ENCODE measurements at regions not wholly inside any gene's neighbourhood (a gene's known extent, or its start where the extent isn't known, plus 50 kb on each side); places are given as distances from the start of the nearest gene placed in this dataset.

DNA sequence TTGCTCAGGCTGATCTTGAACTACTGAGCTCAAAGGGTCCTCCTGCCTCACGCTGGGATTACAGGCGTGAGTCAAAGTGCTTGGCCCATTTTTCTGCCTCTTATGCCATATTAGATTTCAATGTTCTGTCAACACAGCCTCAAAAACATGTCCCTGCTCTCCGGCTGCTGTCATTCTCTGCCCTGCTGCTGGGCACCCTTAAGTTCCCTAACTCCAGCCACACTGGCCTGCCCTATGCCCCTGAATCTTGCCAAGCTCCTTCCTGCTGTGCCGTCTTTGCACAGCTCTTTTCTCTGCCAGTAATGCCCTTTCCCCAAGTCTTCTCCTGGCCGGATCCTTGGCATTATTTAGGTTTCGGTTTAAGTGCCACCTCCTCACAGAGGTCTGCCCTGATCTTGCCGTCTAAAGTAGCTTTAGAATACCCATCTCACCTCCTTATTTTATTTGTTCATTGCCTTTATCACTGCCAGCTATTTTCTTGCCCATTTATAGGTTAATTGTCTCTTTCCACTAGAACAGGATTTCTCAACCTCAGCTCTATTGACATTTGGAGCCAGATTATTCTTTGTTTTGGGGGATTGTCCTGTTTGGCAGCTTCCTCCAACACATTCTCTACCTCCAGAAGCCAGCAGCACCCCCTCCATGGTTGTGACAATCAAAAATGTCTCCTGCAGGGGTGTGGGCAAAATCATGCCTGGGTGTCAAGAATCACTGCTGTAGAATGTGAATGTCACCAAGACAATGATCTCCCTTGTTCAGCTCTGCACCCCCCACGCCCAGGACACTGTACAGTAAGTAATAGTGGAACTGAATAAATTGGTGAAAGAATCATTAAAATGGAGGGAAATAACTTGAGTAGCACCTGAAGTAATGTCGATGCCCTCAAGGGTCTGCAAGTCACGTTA is 168.2 kb downstream of the CYLD start:
- no peaks in the 10 kb centered on the region for H3K36me3 Mint-ChIP-seq (ENCODE audit: low read depth)
- TF ChIP-seq, protein P1, sequence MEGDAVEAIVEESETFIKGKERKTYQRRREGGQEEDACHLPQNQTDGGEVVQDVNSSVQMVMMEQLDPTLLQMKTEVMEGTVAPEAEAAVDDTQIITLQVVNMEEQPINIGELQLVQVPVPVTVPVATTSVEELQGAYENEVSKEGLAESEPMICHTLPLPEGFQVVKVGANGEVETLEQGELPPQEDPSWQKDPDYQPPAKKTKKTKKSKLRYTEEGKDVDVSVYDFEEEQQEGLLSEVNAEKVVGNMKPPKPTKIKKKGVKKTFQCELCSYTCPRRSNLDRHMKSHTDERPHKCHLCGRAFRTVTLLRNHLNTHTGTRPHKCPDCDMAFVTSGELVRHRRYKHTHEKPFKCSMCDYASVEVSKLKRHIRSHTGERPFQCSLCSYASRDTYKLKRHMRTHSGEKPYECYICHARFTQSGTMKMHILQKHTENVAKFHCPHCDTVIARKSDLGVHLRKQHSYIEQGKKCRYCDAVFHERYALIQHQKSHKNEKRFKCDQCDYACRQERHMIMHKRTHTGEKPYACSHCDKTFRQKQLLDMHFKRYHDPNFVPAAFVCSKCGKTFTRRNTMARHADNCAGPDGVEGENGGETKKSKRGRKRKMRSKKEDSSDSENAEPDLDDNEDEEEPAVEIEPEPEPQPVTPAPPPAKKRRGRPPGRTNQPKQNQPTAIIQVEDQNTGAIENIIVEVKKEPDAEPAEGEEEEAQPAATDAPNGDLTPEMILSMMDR (IDR thresholded peaks at IDR 0.05), result no peak
- H3K27ac Mint-ChIP-seq, result no peak overlapping the region
- H3K27me3 Mint-ChIP-seq (ENCODE audit: low read depth, poor library complexity), result peaks cover 11% of the 10 kb centered on the region
- H3K9me3 Mint-ChIP-seq, result no peaks in the 10 kb centered on the region
- H3K4me3 Mint-ChIP-seq, result no peak overlapping the region
- H3K4me1 Mint-ChIP-seq, result peaks cover 12% of the 10 kb centered on the region
- DNase-seq, result no peak

DNA sequence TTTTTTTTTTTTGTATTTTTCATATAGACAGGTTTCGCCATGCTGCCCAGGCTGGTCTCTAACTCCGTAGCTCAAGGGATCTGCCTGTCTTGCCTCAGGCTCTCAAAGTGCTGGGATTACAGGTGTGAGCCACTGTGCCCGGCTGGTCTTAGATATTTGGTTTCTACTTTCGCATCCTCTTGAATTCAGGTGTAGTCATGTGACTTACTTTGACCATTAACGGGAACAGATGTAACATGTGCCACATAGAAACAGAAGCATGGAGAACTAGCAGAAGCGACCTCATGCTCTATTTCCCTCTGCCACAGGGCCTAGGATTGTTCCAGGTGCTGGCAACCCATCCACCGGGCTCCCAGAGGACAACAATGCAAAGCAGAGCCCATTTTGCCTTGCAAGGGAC is 166.6 kb downstream of the CYLD start:
- no peaks in the 10 kb centered on the region for H3K36me3 Mint-ChIP-seq (ENCODE audit: low read depth)

DNA sequence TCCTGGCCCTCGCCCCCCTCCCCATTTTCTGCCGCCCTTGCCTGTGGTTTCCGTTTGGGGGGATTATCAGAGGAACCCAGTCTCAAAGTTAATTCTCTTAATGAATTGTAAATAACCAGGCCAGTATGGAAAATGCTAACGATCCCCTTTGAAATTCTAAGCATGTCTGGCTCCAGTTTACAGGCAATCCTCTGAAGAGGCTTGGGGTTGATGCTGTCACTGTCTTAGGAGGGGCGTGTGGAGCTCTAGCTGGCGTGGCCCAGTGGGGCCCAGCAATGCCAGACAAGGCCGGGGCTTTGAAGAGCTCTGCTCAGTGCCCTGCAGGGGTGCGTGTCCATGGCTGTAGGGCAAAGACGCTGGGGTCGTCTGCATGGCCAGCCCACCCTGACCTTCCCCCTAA is 164.6 kb downstream of the CYLD start:
- H3K4me3 Mint-ChIP-seq, result no peak overlapping the region
- peaks cover 12% of the 10 kb centered on the region for H3K27me3 Mint-ChIP-seq (ENCODE audit: low read depth, poor library complexity)
- no peaks in the 10 kb centered on the region for H3K9me3 Mint-ChIP-seq
- TF ChIP-seq, protein P1 (IDR thresholded peaks at IDR 0.05), result no peak
- no peak for DNase-seq
- H3K4me1 Mint-ChIP-seq, result peaks cover 24% of the 10 kb centered on the region
- no peaks in the 10 kb centered on the region for H3K36me3 Mint-ChIP-seq (ENCODE audit: low read depth)
- H3K27ac Mint-ChIP-seq, result no peak overlapping the region

More for the DNA sequence above, 166.6 kb downstream of the CYLD start:
- peaks cover 12% of the 10 kb centered on the region for H3K27me3 Mint-ChIP-seq (ENCODE audit: low read depth, poor library complexity)
- no peak overlapping the region for H3K4me3 Mint-ChIP-seq
- TF ChIP-seq, protein P1 (IDR thresholded peaks at IDR 0.05), result no peak
- no peak for DNase-seq
- H3K4me1 Mint-ChIP-seq, result peaks cover 12% of the 10 kb centered on the region
- H3K27ac Mint-ChIP-seq, result no peak overlapping the region
- no peaks in the 10 kb centered on the region for H3K9me3 Mint-ChIP-seq

DNA sequence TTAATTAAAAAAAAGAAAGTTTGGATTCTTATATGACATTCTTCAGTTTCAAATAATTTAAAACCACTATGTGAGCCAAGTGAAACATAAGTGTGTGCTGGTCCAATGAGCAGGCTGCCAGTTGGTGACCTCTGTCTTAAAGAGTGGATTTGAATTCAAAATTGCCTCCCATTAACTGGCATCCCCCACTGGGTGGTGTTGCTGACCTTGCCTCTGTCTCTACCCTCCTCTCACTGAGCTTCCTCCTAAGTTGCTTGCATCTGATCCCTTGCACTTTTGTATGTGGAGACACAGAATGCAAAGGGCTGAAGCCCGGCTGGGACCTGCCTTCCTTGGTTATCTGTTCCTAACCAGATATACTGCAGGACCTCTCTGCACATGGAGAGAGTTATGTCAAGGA is 160.6 kb downstream of the CYLD start:
- TF ChIP-seq, protein P1 (IDR thresholded peaks at IDR 0.05), result no peak
- DNase-seq, result no peak
- H3K27ac Mint-ChIP-seq, result no peak overlapping the region
- no peak overlapping the region for H3K4me3 Mint-ChIP-seq
- H3K4me1 Mint-ChIP-seq, result peaks cover 22% of the 10 kb centered on the region
- H3K27me3 Mint-ChIP-seq (ENCODE audit: low read depth, poor library complexity), result peaks cover 9% of the 10 kb centered on the region
- peaks cover 3% of the 10 kb centered on the region for H3K9me3 Mint-ChIP-seq
- no peaks in the 10 kb centered on the region for H3K36me3 Mint-ChIP-seq (ENCODE audit: low read depth)

DNA sequence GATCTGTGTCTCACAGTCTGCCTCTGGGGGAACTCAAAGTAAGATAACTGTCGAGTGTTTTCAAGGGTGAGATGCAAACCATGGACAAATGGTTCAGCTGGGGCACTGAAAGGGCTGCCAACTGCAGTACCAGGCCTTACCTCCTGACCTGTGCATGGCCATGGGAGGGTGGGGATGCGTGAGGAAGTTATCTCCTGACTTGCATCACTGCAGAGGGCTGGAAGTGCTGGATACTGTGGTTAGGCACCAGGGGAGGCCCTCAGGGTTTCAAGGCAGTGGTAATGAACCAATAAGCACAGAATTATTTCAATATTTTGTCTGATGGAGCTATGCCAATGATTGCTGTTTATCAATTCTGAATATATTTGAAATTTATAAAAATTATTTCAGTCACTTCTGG is 159.2 kb downstream of the CYLD start:
- Mint-ChIP-seq H3K27ac (no peak overlapping the region), H3K4me1 (peaks cover 22% of the 10 kb centered on the region), H3K36me3 (ENCODE audit: low read depth) (peaks cover 4% of the 10 kb centered on the region), H3K4me3 (no peak overlapping the region), H3K27me3 (ENCODE audit: low read depth, poor library complexity) (peaks cover 9% of the 10 kb centered on the region), H3K9me3 (peaks cover 13% of the 10 kb centered on the region)
- no peak for DNase-seq
- TF ChIP-seq, protein P1 (IDR thresholded peaks at IDR 0.05), result no peak

All from nephron progenitor cell (in vitro differentiated cells).